ENCODE measurements at regions not wholly inside any gene's neighbourhood (a gene's known extent, or its start where the extent isn't known, plus 50 kb on each side); places are given as distances from the start of the nearest gene placed in this dataset.

GRCh38 chr13:65917731-65918130 is 1312.4 kb downstream of the PCDH9 start:
- WGBS: 28% methylated on average over 3 of the region's 3 CpGs
- no peaks in the 10 kb centered on the region for H3K36me3 ChIP-seq
- intact Hi-C loops (cut with DNase I): no loop called here

GRCh38 chr13:65915195-65915594 is 1314.9 kb downstream of the PCDH9 start:
- intact Hi-C loops (cut with DNase I): no loop called here
- TF ChIP-seq POLR2A (IDR thresholded peaks at IDR 0.05; ENCODE audit: low read depth): no peak
- TF ChIP-seq POLR2AphosphoS5 (IDR thresholded peaks at IDR 0.05): no peak
- no peak for TF ChIP-seq EP300 (IDR thresholded peaks at IDR 0.05)
- TF ChIP-seq, protein P1, sequence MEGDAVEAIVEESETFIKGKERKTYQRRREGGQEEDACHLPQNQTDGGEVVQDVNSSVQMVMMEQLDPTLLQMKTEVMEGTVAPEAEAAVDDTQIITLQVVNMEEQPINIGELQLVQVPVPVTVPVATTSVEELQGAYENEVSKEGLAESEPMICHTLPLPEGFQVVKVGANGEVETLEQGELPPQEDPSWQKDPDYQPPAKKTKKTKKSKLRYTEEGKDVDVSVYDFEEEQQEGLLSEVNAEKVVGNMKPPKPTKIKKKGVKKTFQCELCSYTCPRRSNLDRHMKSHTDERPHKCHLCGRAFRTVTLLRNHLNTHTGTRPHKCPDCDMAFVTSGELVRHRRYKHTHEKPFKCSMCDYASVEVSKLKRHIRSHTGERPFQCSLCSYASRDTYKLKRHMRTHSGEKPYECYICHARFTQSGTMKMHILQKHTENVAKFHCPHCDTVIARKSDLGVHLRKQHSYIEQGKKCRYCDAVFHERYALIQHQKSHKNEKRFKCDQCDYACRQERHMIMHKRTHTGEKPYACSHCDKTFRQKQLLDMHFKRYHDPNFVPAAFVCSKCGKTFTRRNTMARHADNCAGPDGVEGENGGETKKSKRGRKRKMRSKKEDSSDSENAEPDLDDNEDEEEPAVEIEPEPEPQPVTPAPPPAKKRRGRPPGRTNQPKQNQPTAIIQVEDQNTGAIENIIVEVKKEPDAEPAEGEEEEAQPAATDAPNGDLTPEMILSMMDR (IDR thresholded peaks at IDR 0.05): no peak

More at GRCh38 chr13:65917731-65918130, 1312.4 kb downstream of the PCDH9 start:
- TF ChIP-seq POLR2AphosphoS5 (IDR thresholded peaks at IDR 0.05) (no peak), POLR2A (IDR thresholded peaks at IDR 0.05; ENCODE audit: low read depth) (no peak), EP300 (IDR thresholded peaks at IDR 0.05) (no peak)
- TF ChIP-seq, protein P1 (IDR thresholded peaks at IDR 0.05): no peak
- no peaks in the 10 kb centered on the region for H3K27me3 ChIP-seq
- no peaks in the 10 kb centered on the region for H3K9me3 ChIP-seq
- no peak overlapping the region for H3K4me3 ChIP-seq
- no peak for DNase-seq (ENCODE audit: extremely low spot score)
- H3K27ac ChIP-seq (replicated peaks in 1 of 4): no peak overlapping the region
- peaks cover 0 to 22% (median 11%) of the 10 kb centered on the region in 4 donors for H3K4me1 ChIP-seq

DNA sequence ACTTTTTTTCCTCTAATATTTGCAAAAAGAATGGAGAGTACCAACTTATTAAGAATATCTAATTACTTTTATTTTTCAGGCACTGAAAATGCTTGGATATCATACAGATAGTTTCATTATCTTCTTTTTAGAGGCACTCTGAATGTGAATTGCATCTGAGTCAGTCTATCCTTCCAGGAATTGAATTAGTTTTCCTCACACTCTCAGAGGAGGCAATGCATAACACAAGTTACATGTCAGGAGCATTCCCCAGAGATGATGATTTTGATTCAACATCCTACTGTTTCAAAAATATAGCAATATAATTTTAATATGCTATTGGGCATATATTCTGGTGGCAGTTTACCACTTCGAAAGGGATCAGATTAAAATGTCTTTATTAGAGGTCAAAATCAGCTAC is 1315.4 kb downstream of the PCDH9 start:
- Histone ChIP-seq H3K4me3 (no peak overlapping the region), H3K4me1 (peaks cover 0 to 22% (median 12%) of the 10 kb centered on the region in 4 donors), H3K36me3 (no peaks in the 10 kb centered on the region), H3K9me3 (no peaks in the 10 kb centered on the region), H3K27me3 (no peaks in the 10 kb centered on the region), H3K27ac (replicated peaks in 1 of 4) (no peak overlapping the region)
- TF ChIP-seq, protein P1 (IDR thresholded peaks at IDR 0.05): no peak
- TF ChIP-seq POLR2A (IDR thresholded peaks at IDR 0.05; ENCODE audit: low read depth) (no peak), EP300 (IDR thresholded peaks at IDR 0.05) (no peak), POLR2AphosphoS5 (IDR thresholded peaks at IDR 0.05) (no peak)
- intact Hi-C loops (cut with DNase I): no loop called here
- WGBS: 94% methylated on average over 1 of the region's 1 CpG
- DNase-seq (ENCODE audit: extremely low spot score): no peak

More at GRCh38 chr13:65915195-65915594, 1314.9 kb downstream of the PCDH9 start:
- Histone ChIP-seq H3K4me3 (no peak overlapping the region), H3K36me3 (no peaks in the 10 kb centered on the region), H3K9me3 (no peaks in the 10 kb centered on the region), H3K27me3 (no peaks in the 10 kb centered on the region), H3K4me1 (peaks cover 0 to 22% (median 12%) of the 10 kb centered on the region in 4 donors), H3K27ac (replicated peaks in 1 of 4) (no peak overlapping the region)
- 86% methylated on average over 1 of the region's 1 CpG for whole genome bisulfite sequencing
- DNase-seq (ENCODE audit: extremely low spot score): no peak

GRCh38 chr13:65913173-65913572 is 1317.0 kb downstream of the PCDH9 start:
- H3K4me1 ChIP-seq: peaks cover 0 to 22% (median 12%) of the 10 kb centered on the region in 4 donors
- WGBS: 34% methylated on average over 2 of the region's 2 CpGs
- DNase-seq (ENCODE audit: extremely low spot score): no peak
- intact Hi-C loops (cut with DNase I): no loop called here
- peak overlapping the region in 2 of 4 donors; percentile 10 to 42 for H3K27ac ChIP-seq (replicated peaks in 1 of 4)
- H3K27me3 ChIP-seq: no peaks in the 10 kb centered on the region
- no peak overlapping the region for H3K4me3 ChIP-seq
- H3K9me3 ChIP-seq: no peaks in the 10 kb centered on the region
- no peaks in the 10 kb centered on the region for H3K36me3 ChIP-seq
- TF ChIP-seq POLR2A (IDR thresholded peaks at IDR 0.05; ENCODE audit: low read depth) (no peak), EP300 (IDR thresholded peaks at IDR 0.05) (no peak), POLR2AphosphoS5 (IDR thresholded peaks at IDR 0.05) (peak in 1 of 2 donors; percentile 31)
- TF ChIP-seq, protein P1 (IDR thresholded peaks at IDR 0.05): no peak

- intact Hi-C loops (cut with DNase I): no loop called here
- TF ChIP-seq, protein P1 (IDR thresholded peaks at IDR 0.05): no peak
- TF ChIP-seq POLR2AphosphoS5 (IDR thresholded peaks at IDR 0.05) (no peak), EP300 (IDR thresholded peaks at IDR 0.05) (no peak), POLR2A (IDR thresholded peaks at IDR 0.05; ENCODE audit: low read depth) (no peak)
- H3K27ac ChIP-seq (replicated peaks in 1 of 4): no peak overlapping the region
These were observed 1317.6 kb downstream of the PCDH9 start for GRCh38 chr13:65912516-65912915.

More at GRCh38 chr13:65912516-65912915, 1317.6 kb downstream of the PCDH9 start:
- Histone ChIP-seq H3K36me3 (no peaks in the 10 kb centered on the region), H3K4me1 (peaks cover 0 to 15% (median 11%) of the 10 kb centered on the region in 4 donors), H3K4me3 (no peak overlapping the region), H3K9me3 (peaks cover 0 to under 1% (median 0%) of the 10 kb centered on the region in 4 donors), H3K27me3 (no peaks in the 10 kb centered on the region)
- WGBS: 75% methylated on average over 3 of the region's 3 CpGs
- DNase-seq (ENCODE audit: extremely low spot score): no peak

Measured in esophagus muscularis mucosa (tissue), 4 donors.